CD4-positive, alpha-beta T cell (primary cell): ENCODE measurements at regions not wholly inside any gene's neighbourhood (a gene's known extent, or its start where the extent isn't known, plus 50 kb on each side); places are given as distances from the start of the nearest gene placed in this dataset.

Source experiments
- ATAC-seq: fragments of 200-7000 bp; cut with Tn5 transposase; one replicate; pipeline ENCODE4 v1.10.0; 2022; ENCODE audit warnings: mild to moderate bottlenecking; ENCODE audit not compliant: poor library complexity
- CTCF ChIA-PET: fragments of 350-600 bp; sonication (Branson Sonifier 250); formaldehyde crosslinking; loops from one replicate; lab custom pipeline; 2021; ENCODE audit warnings: antibody characterized with exemption, inconsistent platforms; lab: Charles Lee
- POLR2A ChIA-PET: fragments of 350-600 bp; sonication (Branson Sonifier 250); formaldehyde crosslinking; loops from one replicate; lab custom pipeline; 2021; ENCODE audit warnings: antibody characterized with exemption, inconsistent platforms; lab: Charles Lee
- DNase-seq, 14 experiments: peaks; one replicate each; pipeline ENCODE4 v3.0.0-alpha.2; 2013 to 2020; ENCODE audit warnings: mixed read lengths in 2 of 14
- H3K27ac ChIP-seq, 2 donors: one replicate each; pipeline versions ENCODE4 v1.5.1 to v1.7.0; 2013; ENCODE audit warnings: low read length in 2 of 2, low read depth in 1 of 2, mild to moderate bottlenecking in 1 of 2
- H3K27me3 ChIP-seq, 2 experiments: 1 replicate in 1 of 2; 2 replicates in 1 of 2; pipeline versions ENCODE4 v1.6.1 to v1.7.0; 2013; ENCODE audit warnings: low read length in 2 of 2, control low read depth in 1 of 2, mild to moderate bottlenecking in 1 of 2, moderate library complexity in 1 of 2; ENCODE audit not compliant: insufficient read depth in 2 of 2, control insufficient read depth in 1 of 2
- H3K36me3 ChIP-seq: one replicate; pipeline ENCODE4 v1.6.1; 2013; ENCODE audit warnings: low read length, control low read depth; ENCODE audit not compliant: insufficient read depth
- H3K4me1 ChIP-seq: one replicate; pipeline ENCODE4 v1.6.1; 2013; ENCODE audit warnings: low read length, control low read depth; ENCODE audit not compliant: insufficient read depth
- H3K4me3 ChIP-seq: one replicate; pipeline ENCODE4 v1.5.1; 2013; ENCODE audit warnings: mild to moderate bottlenecking, low read length, moderate library complexity
- H3K9me3 ChIP-seq, 2 experiments: 1 replicate in 1 of 2; 2 replicates in 1 of 2; pipeline versions ENCODE4 v1.6.1 to v1.7.0; 2013; ENCODE audit warnings: low read length in 2 of 2, mild to moderate bottlenecking in 2 of 2, control low read depth in 1 of 2, moderate library complexity in 1 of 2; ENCODE audit not compliant: control insufficient read depth in 1 of 2, insufficient read depth in 1 of 2
- H3K27ac Mint-ChIP-seq: one replicate; pipeline ENCODE4 v1.8.0; 2020; ENCODE audit warnings: mixed read lengths
- H3K27me3 Mint-ChIP-seq: one replicate; pipeline ENCODE4 v1.8.0; 2021; ENCODE audit warnings: mixed read lengths
- H3K36me3 Mint-ChIP-seq: one replicate; pipeline ENCODE4 v1.8.0; 2021; ENCODE audit warnings: low read depth, mixed read lengths
- H3K4me1 Mint-ChIP-seq: one replicate; pipeline ENCODE4 v1.8.0; 2021; ENCODE audit warnings: low read depth, mixed read lengths
- H3K4me3 Mint-ChIP-seq: one replicate; pipeline ENCODE4 v1.8.0; 2020; ENCODE audit warnings: mild to moderate bottlenecking, mixed read lengths
- H3K9me3 Mint-ChIP-seq: one replicate; pipeline ENCODE4 v1.8.0; 2020; ENCODE audit warnings: mixed read lengths
- intact Hi-C, 2 experiments: fragments of 100-400 bp; cut with DNase I in 1 of 2; cut with micrococcal nuclease in 1 of 2; formaldehyde crosslinking; loops; one replicate each; pipeline versions ENCODE4 v1.15.1 to v1.9.0; 2023 to 2025; cut with DNase I, micrococcal nuclease
- TF ChIP-seq, protein P1 (sequence below): fragments of 200-600 bp; IDR thresholded peaks from one replicate; pipeline ENCODE4 v1.8.0; 2022; ENCODE audit warnings: antibody characterized with exemption, mild to moderate bottlenecking

- Histone ChIP-seq H3K9me3 (peaks cover 0 to 8% of the 10 kb centered on the region in 2 experiments), H3K36me3 (no peaks in the 10 kb centered on the region), H3K27ac (no peak overlapping the region), H3K4me1 (no peaks in the 10 kb centered on the region), H3K27me3 (no peaks in the 10 kb centered on the region), H3K4me3 (no peak overlapping the region)
- DNase-seq (no peak), ATAC-seq (no peak)
- Mint-ChIP-seq H3K4me1 (no peaks in the 10 kb centered on the region), H3K9me3 (no peaks in the 10 kb centered on the region), H3K4me3 (no peak overlapping the region), H3K27ac (no peak overlapping the region), H3K27me3 (peaks cover 16% of the 10 kb centered on the region), H3K36me3 (no peaks in the 10 kb centered on the region)
- CTCF ChIA-PET = interaction anchor here (1.0 kb wide), 1 partner anchor 18 kb away, joined by 3 read pairs; no protein-coding TSS in a partner anchor
- TF ChIP-seq, protein P1, sequence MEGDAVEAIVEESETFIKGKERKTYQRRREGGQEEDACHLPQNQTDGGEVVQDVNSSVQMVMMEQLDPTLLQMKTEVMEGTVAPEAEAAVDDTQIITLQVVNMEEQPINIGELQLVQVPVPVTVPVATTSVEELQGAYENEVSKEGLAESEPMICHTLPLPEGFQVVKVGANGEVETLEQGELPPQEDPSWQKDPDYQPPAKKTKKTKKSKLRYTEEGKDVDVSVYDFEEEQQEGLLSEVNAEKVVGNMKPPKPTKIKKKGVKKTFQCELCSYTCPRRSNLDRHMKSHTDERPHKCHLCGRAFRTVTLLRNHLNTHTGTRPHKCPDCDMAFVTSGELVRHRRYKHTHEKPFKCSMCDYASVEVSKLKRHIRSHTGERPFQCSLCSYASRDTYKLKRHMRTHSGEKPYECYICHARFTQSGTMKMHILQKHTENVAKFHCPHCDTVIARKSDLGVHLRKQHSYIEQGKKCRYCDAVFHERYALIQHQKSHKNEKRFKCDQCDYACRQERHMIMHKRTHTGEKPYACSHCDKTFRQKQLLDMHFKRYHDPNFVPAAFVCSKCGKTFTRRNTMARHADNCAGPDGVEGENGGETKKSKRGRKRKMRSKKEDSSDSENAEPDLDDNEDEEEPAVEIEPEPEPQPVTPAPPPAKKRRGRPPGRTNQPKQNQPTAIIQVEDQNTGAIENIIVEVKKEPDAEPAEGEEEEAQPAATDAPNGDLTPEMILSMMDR = no peak
- intact Hi-C loops = no loop called here
- POLR2A ChIA-PET = no interaction called here
Measured at GRCh38 chr1:221429264-221429663, 312.6 kb downstream of the DUSP10 start.

DNA sequence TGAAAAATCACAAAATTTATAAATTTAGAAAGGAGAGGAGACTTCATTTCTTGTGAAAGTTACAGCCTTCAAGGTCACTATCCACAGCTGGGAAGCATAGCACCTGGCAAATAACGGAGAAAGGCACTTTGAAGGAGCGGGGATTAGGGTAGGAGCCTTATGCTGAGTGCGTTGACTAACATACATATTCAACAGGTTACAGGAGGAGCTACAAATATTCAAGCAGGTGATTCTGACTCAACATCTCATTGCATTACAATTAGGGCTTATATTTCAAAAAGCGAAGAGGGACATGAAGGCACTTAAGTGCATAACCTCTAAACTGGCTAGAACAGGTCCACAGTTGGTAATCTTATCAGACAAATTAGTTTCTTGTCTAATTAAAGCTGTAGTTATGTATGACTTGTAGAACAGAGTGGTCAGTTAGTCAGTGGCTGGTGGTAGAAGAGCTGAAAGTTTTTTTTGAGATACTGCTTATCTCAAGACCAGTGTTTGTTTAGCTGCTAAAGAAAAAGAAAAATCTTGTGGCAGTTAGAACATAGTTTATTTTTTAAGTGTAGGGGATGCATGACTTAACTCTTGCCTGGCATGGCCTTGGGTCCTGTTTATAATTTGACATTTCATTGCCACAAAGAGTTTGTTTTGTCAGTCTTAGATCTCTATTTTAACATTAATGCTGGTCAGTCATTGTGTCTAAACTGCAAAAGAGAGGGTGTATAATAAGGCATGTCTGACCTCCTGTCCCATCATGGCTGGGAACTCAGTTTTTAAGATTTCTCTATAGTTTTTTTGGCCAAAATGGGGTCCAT is 311.5 kb downstream of the DUSP10 start:
- no peak overlapping the region for H3K27ac Mint-ChIP-seq
- no peaks in the 10 kb centered on the region for H3K4me1 ChIP-seq
- peaks cover 0 to 8% of the 10 kb centered on the region in 2 experiments for H3K9me3 ChIP-seq
- DNase-seq = no peak
- peaks cover 8% of the 10 kb centered on the region for H3K4me1 Mint-ChIP-seq
- H3K4me3 Mint-ChIP-seq = no peak overlapping the region
- TF ChIP-seq, protein P1 = no peak
- no peaks in the 10 kb centered on the region for H3K36me3 ChIP-seq
- ChIA-PET CTCF (interaction anchor here (1.0 to 1.5 kb wide), 2 partner anchors 10 to 19 kb away, joined by 3 to 4 read pairs; no protein-coding TSS in a partner anchor), POLR2A (no interaction called here)
- intact Hi-C loops = loop anchor here in 1 of 2 experiments (10.0 kb wide), 1 partner anchor 166 kb away; no protein-coding TSS in a partner anchor
- H3K36me3 Mint-ChIP-seq = no peaks in the 10 kb centered on the region
- ATAC-seq = no peak
- no peaks in the 10 kb centered on the region for H3K9me3 Mint-ChIP-seq
- no peaks in the 10 kb centered on the region for H3K27me3 ChIP-seq
- no peak overlapping the region for H3K4me3 ChIP-seq
- H3K27me3 Mint-ChIP-seq = peaks cover 16% of the 10 kb centered on the region
- no peak overlapping the region for H3K27ac ChIP-seq

- H3K27me3 ChIP-seq = no peaks in the 10 kb centered on the region
- H3K27ac ChIP-seq = no peak overlapping the region
- Mint-ChIP-seq H3K27ac (no peak overlapping the region), H3K27me3 (peaks cover 16% of the 10 kb centered on the region), H3K4me3 (no peak overlapping the region), H3K36me3 (no peaks in the 10 kb centered on the region), H3K9me3 (no peaks in the 10 kb centered on the region), H3K4me1 (peaks cover 11% of the 10 kb centered on the region)
- TF ChIP-seq, protein P1 = no peak
- no peaks in the 10 kb centered on the region for H3K36me3 ChIP-seq
- no peaks in the 10 kb centered on the region for H3K4me1 ChIP-seq
- ChIA-PET POLR2A (no interaction called here), CTCF (interaction anchor here (1.3 to 1.5 kb wide), 2 partner anchors 10 to 27 kb away, joined by 3 to 4 read pairs; no protein-coding TSS in a partner anchor)
- intact Hi-C loops = loop anchor here in 1 of 2 experiments (10.0 kb wide), 1 partner anchor 166 kb away; no protein-coding TSS in a partner anchor
- H3K9me3 ChIP-seq = peaks cover 0 to 3% of the 10 kb centered on the region in 2 experiments
- H3K4me3 ChIP-seq = no peak overlapping the region
- DNase-seq = no peak
- ATAC-seq = no peak
Measured at GRCh38 chr1:221431068-221431651, 310.7 kb downstream of the DUSP10 start.
